HG03097 (cell line): ENCODE measurements at regions not wholly inside any gene's neighbourhood (a gene's known extent, or its start where the extent isn't known, plus 50 kb on each side); places are given as distances from the start of the nearest gene placed in this dataset.

Experiments used
- ATAC-seq: cut with Tn5 transposase; IDR thresholded peaks from one replicate; pipeline ENCODE4 v1.9.1; 2021; ENCODE audit not compliant: unreplicated experiment, low FRiP score

DNA sequence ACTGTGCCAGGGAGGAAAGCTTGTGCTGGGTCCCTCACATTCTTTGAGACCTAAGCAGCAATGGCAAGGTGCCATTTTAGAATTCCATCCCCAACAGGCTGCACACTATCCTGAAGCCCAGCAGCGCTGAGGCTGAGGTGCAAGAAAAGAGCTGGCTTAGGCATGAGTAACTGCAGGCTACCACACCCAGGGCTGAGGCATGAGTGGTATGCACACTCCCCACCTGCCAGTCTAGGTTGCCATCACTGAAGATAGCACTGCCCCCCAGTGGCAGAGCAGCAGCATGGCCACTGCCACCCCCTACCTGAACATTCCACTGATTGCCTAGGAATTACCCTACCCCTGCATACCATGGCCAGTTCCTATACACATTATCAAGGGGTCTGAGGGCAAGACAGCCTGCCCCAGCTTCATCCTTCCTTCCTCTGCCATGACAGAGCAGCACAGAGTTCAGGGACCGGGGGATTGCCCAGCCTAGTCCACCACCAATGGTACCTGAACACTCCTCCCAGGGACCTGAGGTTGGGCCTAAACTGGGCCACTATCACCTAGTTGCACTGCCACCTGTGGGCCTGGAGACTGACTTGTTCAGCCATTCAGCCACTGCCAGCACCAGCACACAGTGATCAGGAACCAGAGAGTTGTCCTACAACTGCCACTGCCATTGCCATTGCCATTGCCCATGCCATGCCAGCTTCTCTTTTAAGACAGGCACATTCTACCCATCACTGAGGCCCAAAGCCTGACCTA lies 129.8 kb downstream of the SATB1 start:
- ATAC-seq: peak; percentile 98

DNA sequence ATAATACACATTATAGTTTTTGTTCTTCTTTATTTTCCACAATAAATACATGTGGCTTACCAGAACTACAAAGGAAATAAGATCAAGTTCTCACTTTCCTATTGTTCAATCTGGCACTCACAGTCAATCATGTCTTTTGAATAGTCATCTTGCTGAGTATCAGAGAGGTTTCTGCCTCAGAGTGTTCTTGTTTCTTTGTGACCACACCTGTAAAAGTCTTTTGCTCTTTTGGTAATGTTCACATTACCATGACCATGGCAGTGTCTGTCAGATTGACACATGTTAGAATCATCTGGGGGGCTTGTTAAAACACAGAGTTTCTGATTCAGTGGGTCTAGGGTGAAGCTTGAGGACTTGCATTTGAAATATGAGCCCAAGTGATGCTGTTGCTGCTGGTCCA lies 135.0 kb downstream of the SATB1 start:
- no peak for ATAC-seq

DNA sequence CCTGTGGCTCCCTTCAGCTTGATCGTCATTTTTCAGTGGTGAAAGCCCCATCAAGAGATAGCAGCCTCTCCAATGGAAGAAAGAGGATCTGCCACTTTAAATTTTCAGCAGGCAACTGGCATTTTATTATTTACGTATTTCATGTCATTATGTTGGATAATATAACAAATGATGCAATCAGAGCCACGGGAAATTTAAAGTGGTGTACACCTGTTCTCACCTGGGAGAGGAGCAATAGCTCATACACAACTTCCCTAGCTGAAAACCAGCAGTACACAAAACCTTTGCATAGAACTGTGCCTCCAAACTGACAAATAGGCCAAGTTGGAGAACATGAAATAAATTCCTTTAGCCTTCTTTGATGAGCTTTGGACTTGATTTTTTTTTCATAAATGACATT lies 136.9 kb downstream of the SATB1 start:
- no peak for ATAC-seq

DNA sequence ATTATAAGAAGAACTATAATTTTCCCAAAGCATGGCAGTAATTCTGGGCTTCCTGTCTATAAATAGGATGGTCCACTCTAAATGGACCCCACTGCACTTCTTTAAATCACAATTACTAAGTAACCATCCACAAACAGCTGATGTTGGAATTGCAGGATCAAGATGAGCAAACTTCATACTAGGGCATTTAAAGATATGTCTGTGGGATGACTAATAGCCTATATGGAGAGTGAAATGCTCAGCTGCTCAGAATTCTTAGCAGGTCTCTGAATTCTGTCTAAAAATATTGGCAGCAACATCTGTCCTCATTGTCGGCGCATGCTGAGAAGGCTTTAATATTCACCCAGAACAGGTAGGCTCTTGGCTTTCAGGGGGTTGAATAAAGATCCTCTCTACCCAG lies 140.4 kb downstream of the SATB1 start:
- ATAC-seq: no peak

DNA sequence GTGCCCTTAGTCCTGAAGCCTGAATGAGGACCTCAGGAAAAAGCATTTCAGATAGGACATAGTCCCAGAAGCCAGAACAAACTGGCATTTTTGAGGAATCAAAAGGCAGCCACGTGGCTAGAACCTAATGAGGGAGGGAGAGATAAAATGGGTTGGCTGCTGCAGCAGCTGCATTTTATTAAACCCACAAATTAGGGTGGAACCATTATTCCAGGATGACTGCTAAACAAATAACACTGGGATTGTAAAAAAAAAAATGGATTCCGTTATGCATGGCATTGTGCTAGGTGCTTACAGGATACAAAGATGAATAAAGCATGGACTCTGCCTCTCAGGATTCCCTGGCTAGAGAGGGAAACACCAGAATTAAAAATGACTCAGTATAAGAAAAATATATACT lies 141.5 kb downstream of the SATB1 start:
- no peak for ATAC-seq

DNA sequence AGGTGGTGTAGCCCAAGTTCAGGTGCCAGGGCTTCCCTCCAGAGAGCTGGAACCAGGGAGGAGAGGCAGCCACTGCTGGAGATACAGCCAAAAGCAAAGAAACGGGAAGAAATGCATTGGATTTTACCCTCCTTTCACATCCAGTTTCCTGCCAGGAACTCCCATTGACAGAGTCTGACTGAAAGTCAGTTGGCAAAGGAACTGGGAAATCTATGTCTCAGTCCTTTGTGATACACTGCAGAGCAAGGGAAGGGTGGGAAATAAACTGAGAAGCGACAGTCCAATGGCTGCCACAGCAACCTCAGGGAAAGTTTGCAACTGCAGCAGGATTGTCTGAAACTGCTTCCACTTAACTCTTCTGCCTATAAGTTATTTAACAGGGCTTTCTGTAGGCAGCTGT lies 142.6 kb downstream of the SATB1 start:
- ATAC-seq: no peak

DNA sequence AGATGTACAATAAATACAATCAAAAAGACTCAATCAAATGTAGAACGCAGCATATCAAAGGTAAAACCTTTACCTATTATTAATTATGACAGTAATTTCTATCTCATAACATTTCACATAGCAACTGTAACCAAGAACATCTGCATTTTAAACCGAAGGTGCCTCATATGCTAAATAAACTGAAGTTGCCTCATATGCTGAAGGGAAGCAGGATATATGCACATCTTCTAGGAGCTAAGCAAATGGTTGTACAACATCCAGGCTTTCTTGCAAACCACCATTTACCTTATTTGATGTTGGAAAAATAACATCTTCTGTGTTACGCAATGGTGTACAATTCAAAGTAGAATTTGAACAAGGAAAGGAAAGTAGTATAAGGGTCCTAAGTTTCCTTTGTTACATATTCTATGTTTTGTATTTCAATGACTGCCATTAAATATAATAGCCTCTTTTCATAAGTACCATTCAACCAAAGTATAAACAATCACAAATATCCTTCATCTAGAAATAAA lies 145.9 kb downstream of the SATB1 start:
- ATAC-seq: no peak

DNA sequence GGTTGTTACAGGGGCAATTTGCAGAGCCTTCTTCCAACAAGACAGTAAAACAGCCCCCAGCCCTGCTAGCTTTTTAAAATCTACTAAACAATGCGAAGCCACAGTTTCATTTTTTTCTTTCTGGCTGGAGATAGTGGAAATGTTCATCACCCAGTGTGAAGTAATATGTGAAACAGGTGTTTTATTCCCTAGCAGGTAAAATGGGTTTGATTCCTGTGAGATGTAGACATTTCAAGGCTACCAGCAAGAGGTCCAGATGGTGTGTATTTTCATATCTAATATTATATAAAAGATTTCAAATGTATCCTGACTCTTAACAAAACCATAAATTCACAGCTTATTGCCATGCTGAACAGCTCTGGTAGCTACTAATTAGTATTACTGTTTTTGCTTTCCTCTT lies 160.3 kb downstream of the SATB1 start:
- no peak for ATAC-seq

DNA sequence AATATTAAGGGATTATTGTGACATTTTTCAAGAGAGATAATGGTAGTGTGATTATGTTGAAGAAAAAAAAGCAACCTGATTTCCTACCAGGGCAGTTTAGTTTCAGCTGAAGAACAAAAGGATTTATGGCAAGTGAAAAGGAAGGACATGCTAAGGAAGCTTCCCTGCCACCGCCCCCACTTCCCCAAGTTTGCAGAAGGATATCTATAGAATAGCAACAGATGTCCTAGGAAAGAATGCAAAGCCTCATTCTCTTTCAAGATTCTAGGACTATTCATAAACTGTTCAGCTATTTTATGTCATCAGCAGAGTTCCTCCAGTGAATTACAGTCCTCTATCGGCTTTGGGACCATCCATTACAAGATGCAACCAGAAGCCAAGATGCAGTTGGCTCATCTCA lies 160.8 kb downstream of the SATB1 start:
- no peak for ATAC-seq

DNA sequence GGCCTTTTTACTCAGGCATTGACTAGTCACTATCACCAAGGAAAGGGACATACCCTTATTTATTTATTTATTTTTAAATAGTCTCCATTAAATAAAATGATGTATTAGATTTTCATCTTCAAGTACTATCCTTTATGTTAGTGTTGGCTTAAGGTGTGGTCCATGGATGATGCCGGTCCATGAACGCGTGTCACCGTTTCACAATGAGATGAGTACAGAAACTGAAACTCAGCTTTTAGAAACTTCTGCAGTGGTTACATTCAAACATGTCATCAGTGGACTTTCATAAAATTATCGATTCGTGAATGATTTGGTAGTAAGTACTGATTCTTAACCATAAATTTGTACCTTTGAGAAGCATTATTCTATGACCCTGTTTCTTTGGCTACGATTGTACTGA lies 166.6 kb downstream of the SATB1 start:
- no peak for ATAC-seq

DNA sequence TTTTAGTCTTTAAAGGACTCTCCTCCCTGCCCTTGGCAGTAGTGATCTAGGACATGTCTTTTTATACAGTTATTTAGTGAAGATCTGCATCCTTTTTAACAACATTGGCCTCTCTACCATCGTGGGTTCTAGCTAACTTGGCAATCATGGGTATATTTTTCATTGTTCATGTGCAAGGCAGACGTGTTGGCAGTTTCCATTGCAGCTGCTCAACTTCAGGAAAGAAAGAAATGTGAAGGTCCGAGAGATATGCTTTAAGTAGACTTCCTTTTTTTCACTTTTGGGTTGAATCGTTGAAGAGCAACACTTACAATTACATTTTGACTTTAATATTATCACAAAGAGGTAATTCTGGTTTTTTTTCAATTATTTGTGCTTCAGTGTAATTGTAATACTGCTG lies 172.6 kb downstream of the SATB1 start:
- no peak for ATAC-seq

DNA sequence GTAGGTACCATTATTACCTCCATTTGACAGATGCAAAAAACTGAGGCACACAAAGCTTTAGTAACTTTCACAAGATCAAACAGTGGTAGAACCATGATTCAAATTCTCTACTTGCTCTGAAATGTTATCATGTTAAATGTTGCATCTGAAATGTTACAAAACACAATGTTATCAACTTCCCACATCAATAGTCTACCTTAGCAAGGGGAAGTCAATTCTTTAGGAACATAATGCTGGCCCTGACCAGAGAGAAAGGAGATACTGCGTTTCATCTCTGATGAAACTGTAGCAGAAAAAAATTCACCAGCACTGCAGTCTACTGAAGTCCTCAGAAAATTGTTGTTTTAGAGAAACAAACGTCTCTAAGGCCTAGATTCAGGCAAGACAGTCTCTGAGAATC lies 174.1 kb downstream of the SATB1 start:
- ATAC-seq: no peak

DNA sequence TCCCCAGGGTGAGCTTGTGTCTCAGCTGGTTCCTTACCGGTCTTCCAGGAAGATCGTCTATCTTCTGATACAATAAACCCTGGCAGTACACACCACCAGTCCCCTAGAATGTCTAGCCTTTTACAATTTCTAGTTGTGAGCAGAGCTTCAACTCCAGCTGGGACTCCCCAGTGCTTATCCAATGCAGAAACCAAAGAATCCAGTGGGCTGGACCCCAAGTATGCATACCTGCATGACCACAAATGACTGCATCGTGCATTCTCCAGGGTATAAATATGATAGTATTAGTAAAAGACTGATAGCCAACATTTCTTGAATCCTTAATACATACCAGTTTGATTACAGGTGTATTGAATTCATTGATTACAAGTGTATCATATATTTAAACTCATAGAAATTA lies 176.0 kb downstream of the SATB1 start:
- ATAC-seq: no peak

DNA sequence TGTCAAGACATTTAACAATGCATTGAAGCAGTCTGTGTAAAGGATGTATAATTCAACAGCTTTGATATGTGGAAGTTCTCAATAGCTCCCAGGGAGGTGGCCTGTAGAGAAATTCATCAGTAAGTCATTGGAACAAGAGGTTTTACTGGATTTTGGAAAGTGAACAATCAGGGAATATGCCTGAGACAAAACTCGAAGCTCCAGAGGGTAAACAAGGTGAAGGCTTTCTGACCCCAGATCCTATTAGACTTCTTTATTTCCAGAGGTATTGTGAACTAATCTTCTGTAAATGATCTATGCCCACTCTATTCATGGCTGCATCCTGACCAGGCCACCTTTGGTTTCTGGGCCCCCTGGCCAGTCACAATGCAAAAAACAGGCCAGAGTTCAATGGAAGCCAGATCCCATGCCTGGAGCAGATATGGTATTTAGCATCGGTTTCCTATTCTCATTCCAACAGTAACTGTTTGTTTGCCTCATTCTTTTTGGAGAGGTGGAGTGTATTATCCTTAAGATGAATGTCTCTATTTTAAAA lies 177.3 kb downstream of the SATB1 start:
- ATAC-seq: no peak

DNA sequence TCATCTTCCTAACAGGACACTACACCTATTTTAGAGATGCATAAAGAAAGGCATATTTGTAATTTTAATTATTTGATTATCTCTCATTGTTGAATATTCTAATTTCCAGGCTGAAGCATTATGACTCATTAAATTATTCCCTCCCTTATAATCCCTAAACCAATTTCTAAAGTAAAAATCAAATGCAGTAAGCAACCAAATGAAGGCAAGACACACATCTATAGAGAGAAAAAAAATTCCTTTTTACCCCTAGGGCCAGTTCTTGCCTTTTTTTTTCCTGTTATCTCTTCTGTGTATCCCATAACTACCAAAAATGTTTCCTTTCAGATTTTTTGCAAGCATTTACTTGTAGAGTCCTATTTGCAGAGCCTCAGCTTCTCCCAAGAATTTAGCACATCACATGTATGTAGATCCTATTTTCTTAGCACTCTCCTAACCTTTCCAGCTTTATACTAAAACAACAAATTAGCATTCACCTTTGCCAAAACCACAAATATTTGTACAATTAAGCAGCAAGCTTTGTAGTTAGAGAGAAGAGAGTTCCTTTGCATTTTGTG lies 177.9 kb downstream of the SATB1 start:
- ATAC-seq: no peak

DNA sequence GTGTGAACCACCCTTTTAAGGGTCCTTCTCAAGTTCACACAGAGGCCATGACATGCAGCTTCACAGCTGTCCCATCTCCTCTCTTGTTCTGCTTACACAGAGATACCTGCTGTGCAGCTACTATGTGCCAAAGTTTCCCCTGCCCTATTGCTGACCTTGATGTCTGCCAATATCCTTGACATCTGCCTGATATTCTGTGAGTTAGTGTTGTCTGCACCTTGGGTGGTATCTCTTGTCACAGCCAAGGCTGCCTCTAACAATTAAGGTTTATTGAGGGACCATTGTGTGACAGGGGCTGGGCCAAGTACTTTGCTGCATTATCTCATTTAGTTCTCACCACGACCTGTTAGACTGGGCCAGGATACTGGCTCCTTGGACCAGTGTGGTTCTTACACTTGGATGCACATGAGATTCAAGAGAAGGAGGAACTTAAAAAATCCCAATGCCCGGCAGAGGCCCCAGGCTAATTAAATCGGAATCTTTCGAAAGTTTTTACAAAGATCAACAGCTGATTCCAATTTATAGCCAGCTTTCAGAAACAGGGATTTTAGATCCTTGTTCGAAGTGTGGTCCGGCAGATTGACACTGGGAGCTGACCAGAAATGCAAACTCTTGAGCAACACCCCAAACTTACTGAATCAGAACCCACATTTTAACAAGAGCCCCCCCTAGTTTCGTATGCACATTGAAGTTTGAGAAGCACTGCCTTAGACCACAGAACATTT lies 178.6 kb downstream of the SATB1 start:
- no peak for ATAC-seq

DNA sequence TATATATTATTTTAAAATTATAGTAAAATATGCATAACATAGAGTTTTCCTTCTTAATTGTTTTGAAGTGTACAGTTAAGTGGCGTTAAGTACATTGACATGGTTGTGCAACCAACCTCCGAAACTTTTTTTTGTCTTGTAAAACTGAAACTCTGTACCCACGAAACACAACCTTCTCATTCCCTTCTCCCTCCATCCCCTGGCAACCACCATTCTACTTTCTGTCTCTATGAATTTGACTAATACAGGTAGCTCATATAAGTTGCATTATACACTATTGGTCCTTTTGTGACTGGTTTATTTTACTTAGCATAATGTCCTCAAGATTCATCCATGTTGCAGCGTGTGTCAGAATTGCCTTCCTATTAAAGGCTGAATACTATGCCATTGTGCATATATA lies 179.4 kb downstream of the SATB1 start:
- ATAC-seq: peak; percentile 79

DNA sequence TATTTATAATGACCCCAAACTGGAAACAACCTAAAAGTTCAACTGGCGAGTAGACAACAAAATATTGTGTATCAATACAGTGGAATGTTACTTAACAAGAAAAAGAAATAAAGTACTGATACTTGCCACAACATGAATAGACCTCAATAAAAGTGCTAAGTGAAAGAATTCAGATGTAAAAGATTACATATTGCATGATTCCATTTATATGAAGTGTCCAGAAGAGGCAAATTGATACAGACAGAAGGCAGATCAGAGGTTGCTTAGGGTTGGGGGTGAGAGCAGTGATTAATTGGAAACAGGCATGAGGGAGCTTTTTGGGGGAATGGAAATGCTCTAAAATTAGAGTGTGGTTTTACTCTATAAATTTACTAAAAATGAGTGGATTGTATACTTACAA lies 183.3 kb downstream of the SATB1 start:
- ATAC-seq: no peak

DNA sequence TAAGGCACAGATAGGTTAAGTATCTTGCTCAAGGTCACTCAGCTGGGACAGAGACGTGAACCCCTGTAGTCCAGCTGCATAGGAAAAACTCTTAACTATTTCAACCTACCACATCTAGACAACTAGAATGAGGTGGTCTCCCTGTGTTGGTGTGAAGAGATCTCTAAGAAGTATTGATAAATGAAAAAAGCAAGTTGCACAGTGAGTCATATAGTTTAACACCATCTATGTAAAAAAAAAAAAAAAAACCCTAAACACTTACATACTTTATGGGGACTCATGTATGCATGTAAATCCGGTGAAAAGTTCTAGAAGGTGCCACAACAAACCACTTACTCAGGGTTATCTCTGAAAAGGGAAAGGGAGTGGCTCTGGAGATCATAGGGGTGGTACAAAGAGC lies 185.5 kb downstream of the SATB1 start:
- no peak for ATAC-seq

DNA sequence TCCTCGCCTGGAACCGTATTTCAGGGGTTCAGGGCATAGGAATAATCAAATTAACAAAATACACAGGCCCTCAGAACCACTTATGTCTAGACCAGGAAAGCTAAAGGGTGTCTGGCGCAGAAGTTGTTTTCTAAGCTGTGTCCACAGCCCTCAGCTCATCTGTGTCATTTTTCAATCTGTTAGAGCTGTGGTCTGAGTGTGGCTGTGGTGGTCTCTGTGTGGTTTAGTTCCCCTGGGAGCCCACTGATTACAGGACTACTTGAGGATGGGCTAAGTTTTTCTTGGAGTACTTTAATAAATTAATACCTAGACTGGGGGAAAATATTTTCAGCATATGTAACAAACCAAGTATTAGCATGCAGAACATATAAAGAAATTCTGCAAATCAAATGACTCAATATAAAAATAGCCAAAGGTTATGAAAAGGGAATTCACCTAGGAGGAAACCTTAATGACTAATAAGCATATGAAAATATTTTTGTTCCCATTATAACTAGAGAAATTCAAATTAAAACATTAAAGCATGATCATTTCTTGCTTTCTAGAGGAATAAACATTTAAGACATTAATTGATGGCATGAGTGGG lies 186.3 kb downstream of the SATB1 start:
- no peak for ATAC-seq

DNA sequence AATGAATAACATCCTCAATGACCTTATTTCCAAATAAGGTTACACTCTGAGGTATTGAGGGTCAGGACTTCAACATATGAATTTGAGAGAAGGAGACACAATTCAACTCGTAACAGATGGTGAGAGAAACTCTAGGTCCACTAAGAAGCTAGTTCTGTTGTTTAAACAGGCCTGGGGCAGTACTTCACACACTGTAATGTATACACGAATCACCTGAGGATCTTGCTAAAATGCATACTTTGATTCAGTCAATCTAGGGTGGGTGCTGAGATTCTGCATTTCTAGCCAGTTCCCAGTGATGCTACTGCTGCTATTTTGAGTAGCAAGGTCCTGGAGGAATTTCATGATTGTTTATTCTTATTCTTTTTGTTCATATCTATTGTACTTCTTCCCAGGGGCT lies 186.8 kb downstream of the SATB1 start:
- no peak for ATAC-seq
